OCI-LY1 (cell line): ENCODE measurements at regions not wholly inside any gene's neighbourhood (a gene's known extent, or its start where the extent isn't known, plus 50 kb on each side); places are given as distances from the start of the nearest gene placed in this dataset.

Experiments
- CTCF ChIP-seq: fragments of 200-600 bp; sonication (generic), shearing (Covaris generic); IDR thresholded peaks from 2 replicates; pipeline ENCODE4 v1.5.1; 2017; ENCODE audit warnings: mild to moderate bottlenecking, antibody characterized with exemption, low read length, moderate library complexity, mixed read lengths
- EZH2 ChIP-seq: fragments of 200-600 bp; sonication (generic), shearing (Covaris generic); IDR thresholded peaks from 2 replicates; pipeline ENCODE4 v1.8.0; 2017; ENCODE audit warnings: borderline replicate concordance, mixed run types, mild to moderate bottlenecking, antibody characterized with exemption, low read length, moderate library complexity, mixed read lengths

- TF ChIP-seq CTCF, result no peak
- TF ChIP-seq EZH2, result no peak
These were observed 114.4 kb downstream of the AHR start for GRCh38 chr7:17412883-17413282.
